Right lobe of liver (tissue), 4 donors: ENCODE measurements at regions not wholly inside any gene's neighbourhood (a gene's known extent, or its start where the extent isn't known, plus 50 kb on each side); places are given as distances from the start of the nearest gene placed in this dataset.

Experiments used
- POLR2A ChIP-seq: fragments of 450-650 bp; IDR thresholded peaks from one replicate; pipeline ENCODE4 v1.6.1; 2017; ENCODE audit warnings: antibody characterized with exemption, mild to moderate bottlenecking
- TF ChIP-seq, protein P1 (sequence below), 4 donors: fragments of 200-600 bp in 3 of 4; fragments of 450-650 bp in 1 of 4; IDR thresholded peaks; one replicate each; pipeline versions ENCODE4 v1.5.1 to v1.8.0; 2016 to 2022; ENCODE audit warnings: antibody characterized with exemption in 4 of 4, mild to moderate bottlenecking in 2 of 4
- donor health status: DM: no; HTN: no; CAD: no.
- donor health status: DM: no; HTN: no; CAD: no.
- donor health status: DM: no; HTN: yes; CAD: no.

DNA sequence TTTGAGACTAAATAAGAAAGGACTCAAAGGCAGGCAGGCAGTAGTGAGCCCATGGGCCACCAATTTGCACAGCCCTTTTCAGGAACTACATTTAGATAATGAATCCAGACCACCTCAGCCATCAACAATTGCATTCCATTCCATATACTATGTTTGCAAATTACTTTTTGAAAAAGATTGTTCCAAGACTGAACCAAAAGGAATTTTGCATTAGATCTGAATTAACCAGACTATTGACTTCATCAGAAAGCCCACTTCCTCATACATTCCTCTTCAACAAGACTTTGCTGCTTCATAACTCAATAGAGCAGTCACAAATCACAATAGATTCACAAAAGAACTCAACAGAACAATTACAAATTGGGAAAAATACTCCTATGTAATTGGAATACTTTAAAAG is 229.1 kb downstream of the SIM1 start:
- TF ChIP-seq, protein P1, sequence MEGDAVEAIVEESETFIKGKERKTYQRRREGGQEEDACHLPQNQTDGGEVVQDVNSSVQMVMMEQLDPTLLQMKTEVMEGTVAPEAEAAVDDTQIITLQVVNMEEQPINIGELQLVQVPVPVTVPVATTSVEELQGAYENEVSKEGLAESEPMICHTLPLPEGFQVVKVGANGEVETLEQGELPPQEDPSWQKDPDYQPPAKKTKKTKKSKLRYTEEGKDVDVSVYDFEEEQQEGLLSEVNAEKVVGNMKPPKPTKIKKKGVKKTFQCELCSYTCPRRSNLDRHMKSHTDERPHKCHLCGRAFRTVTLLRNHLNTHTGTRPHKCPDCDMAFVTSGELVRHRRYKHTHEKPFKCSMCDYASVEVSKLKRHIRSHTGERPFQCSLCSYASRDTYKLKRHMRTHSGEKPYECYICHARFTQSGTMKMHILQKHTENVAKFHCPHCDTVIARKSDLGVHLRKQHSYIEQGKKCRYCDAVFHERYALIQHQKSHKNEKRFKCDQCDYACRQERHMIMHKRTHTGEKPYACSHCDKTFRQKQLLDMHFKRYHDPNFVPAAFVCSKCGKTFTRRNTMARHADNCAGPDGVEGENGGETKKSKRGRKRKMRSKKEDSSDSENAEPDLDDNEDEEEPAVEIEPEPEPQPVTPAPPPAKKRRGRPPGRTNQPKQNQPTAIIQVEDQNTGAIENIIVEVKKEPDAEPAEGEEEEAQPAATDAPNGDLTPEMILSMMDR (IDR thresholded peaks at IDR 0.05): no peak
- no peak for TF ChIP-seq POLR2A
